Activated T-cell treated with anti-CD3 and anti-CD28 coated beads, Interleukin-2, amount 50 U/mL, for 48 hours (primary cell): ENCODE measurements at regions not wholly inside any gene's neighbourhood (a gene's known extent, or its start where the extent isn't known, plus 50 kb on each side); places are given as distances from the start of the nearest gene placed in this dataset.
"Not testable (repeated sequence)": the region's sequence is repeated elsewhere in the genome, so short reads cannot be mapped to it uniquely, and the experiment has no call there.

Experiments
- DNase-seq, 2 experiments: peaks; one replicate each; pipeline ENCODE4 v3.0.0-alpha.2; 2020

- DNase-seq: no peak
Measured at GRCh38 chr11:115605871-115606497, 101.8 kb upstream of the CADM1 start.

DNA sequence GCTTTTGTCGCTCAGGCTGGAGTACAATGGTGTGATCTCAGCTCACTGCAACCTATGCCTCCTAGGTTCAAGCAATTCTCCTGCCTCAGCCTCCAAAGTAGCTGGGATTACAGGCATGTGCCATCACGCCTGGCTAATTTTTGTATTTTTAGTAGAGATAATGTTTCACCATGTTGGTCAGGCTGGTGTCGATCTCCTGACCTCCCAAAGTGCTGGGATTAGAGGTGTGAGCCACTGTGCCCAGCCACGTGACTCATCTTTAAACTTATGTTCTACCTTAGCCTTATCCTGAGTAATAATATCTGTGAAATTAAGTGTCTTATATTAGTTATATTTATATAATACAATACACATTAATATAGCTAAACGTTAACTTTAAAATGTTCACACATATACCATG, 101.2 kb upstream of the CADM1 start:
- not testable (repeated sequence) for DNase-seq

DNA sequence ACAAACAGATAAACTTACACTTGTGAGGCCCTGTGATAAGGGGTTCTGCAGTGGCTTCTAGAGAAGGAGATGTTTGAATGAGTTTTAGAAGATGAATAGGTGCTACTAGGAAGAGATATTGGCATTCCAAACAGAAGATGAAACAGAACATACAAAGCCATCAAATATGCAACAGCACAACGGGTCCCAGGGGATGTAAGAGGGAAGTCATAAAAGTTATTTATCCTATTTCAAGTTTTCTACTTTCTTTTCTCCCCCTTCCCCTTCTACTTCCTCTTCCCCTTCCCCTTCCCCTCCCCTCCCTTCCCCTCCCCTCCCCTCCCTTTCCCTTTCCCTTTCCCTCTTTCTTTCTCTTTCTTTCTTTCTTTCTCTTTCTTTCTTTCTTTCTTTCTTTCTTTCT, 94.9 kb upstream of the CADM1 start:
- no peak for DNase-seq

- DNase-seq: no peak
Measured at GRCh38 chr11:115598257-115598901, 94.2 kb upstream of the CADM1 start.

DNA sequence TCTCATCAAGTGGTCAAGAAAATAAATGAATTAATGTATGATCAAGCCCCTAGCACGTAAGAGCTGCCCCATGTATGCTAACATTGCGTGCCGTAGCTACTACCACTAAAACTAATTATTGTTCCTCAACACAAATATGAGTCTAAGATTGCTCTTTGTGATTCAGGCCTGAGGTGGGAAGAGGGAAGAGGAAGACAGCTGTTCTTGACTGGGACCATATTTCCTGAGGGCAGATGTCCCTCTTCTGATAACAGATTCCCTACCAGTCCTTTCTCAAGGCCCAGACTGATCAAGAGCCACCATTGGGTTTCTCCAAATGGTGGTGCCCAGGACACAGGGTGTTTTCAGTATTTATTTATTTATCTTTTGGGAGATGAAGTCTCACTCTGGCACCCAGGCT, 87.2 kb upstream of the CADM1 start:
- DNase-seq: no peak

DNA sequence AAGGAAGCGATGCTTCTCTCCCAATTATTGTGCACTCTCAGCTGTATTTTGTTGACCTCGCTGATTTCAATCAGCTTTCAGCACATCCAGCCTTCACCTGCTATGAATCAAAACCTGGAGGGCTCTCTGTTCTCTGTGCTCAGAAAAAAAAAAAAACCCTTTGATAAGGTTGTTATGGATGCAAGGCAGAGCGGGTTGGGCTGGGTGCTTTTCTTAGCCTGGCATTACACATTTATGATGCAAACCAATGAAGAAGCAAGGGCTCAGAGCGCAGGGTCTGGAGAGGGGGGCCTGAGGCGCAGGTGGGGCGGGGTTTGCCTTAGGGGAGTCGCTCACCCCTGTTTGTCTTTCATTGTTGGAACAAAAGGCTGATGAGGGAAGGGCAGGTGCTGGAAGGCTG, 86.0 kb upstream of the CADM1 start:
- DNase-seq: no peak

DNA sequence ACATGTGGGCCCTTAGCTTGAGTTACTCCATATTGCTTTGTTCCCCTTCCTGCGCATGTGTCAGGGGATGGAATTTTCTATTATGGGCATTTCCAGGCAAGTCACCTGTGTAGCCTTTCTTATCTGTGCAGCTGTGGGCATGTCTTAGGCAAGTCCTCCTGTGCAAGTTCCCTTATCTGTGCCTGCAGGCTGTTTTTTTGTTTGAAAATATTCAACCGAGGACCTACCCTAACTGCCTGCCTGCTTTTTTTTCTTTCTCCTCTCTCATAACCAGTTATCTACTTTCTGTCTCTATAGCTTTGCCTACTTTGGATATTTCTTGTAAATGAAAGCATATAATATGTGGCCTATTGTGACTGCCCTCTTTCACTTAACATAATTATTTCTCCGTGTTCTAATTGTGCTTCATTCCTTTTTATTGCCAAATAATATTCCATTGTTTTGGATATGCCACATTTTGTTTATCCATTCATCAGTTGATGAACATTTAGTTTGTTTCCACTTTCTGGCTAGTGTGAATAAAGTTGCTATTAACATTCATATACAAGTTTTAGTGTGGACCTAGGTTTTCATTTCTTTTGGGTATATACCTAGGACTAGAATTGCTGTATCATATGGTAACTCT, 83.6 kb upstream of the CADM1 start:
- DNase-seq: no peak

DNA sequence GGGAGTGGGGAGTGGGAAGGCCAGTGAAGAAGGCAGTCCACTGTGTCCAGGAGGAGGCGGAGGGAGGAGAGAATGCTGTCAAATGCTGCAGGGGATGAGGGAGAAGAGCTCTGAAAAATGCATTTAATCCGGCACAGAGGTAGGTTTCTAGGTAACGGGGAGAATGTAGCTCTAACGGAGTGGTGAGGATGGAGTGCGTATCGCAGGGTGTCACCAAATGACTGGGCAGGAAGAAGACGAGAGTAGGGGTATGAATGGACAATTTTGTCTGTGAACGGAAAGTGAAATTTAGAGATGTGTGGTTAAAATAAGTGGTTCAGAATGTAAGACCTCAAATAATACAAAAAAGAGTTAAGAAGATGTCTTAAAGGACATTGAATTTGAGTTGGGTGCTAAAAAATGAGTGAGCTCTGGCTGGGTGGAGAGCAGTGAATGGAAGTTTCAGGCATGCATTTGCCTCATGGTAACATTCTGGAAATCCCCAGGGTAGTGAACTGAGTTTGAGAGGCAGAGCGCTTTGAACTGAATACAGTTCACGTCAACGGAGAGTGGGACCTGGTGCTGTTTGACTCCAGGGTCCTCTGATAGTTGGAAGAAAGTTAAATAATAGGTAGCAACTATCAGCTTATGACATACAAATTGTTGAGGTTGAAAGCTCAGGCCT, 81.3 kb upstream of the CADM1 start:
- no peak for DNase-seq

DNA sequence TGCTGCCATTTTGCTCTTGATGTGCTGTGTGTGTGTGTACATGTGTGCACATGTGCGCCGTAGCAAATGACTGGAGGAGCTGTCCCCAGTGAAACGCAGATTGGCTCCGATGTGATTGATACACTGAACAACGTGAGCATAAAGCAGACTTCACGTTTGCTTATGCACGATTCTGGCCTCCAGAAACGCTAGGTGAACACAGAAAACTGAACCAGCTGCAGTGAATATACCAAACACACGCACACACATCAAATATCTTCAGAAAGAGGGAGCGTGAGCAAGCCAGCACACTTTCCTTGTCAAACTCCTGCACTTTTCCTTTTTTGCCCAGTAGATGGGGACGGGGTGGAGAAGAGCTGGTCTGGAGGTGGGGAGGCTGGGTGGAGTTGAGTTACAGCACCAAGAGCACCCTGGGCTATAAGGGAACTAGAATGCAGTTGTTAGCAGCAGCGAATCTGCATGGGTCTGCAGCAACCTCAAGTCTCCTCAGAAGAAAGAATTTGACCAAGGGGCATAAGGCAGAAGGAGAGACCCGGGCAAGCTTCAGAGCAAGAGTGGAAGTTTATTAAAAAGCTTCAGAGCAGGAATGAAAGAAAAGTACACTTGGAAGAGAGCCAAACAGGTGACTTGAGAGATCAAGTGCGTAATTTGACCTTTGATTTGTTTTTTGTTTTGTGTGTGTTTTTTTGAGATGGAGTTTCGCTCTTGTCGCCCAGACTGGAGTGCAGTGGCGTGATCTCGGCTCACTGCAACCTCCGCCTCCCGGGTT, 77.8 kb upstream of the CADM1 start:
- DNase-seq: no peak

DNA sequence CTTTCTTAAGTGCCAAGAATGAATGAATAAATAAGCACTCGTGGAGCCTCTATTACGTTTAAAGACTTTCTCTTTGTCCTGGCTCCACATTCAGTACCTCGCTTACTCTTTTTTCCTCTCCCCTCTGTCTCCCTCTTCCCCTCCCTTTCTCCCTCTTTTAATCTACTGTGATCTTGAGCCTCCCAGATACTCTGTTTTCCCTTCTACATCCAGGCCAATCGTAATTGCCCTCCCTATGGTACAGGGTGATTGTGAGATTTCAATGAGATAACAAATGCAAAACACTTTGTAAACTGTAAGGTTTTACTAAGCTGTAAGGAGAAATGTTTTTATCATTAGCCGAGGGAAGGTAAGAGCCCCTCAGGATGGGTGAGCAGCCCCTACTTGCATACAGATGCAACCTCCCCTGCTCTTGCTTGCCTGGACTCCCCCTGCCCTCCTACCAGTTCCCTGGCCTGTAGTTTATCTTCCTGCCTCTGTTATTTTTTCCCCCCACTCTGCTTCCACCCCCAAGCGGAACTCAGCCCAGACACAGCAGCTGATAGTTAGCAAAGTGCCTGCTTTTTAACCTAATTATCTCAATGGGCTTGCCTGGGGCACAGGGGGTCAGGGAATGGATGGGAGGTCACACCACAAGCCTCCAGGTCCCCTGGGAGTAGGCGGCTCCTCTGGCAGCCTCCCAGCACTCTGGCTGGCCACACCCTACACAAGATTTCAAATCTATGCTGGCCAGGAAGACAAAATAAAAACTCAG, 76.9 kb upstream of the CADM1 start:
- no peak for DNase-seq

DNA sequence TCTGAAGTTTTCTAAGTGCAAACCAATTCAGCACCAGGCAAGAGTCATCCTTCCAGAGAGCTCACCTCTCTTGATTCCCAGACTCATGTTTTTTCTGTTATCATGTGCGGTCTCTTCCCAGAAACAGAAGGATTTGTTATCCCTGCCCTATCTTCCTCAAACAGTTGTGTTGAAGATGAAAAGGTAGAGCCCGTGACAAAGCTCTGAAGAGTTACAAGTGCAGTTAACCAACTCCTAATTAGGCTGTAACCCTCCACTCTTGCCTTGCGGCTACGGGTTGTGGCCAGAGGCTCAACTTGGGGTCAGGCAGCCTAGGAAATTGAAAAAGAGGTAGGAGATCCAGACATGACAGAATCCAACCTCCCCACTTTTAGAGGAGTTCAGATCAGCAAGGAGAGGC, 76.2 kb upstream of the CADM1 start:
- no peak for DNase-seq

DNA sequence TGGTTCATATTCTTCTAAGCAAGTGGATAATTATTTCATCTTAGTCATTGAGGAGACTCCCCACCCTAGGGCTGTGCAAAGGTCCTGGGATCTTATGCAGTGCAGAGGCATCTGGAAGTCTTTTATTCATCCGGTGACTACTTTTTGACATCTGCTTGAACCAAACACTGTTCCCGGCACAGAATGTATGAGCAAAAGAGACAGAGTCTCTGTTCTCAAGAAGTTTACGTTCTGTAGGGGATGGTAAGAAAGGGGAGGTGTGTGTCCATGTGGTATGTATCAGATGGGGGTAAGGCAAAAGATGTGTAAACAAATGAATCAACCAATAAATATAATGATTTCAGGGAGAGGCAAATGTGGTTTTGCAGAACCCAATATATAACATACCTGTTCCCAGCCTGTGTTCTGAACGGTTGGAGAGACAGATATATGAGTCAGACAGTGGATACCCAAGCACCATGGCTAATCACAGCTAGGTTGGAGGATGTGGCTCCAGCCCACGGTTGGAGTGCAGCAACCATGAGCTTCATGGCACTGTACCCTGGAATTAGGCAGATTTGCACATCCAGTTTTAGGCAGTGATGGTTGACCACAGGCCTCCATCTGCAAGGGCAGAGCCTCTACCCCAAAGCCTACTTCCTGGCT, 75.1 kb upstream of the CADM1 start:
- no peak for DNase-seq

DNA sequence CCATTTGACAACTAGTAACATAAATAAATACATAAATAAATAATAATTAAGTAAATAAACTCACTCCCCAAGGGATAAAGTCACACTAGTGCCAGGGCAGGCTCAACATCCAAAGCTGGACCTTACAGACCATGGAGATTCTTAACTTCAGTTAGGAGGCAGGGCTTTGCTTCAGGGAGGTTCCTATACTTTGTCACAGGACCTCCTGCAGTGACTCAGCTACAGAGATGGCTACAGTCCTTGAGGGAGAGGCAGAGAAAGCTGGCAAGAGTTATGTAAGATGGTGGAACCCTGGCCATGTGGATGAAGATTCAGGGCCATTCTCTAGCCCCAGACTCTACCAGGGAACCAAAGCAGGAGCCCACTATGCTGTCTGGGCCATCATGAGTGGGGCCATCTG, 74.1 kb upstream of the CADM1 start:
- no peak for DNase-seq

DNA sequence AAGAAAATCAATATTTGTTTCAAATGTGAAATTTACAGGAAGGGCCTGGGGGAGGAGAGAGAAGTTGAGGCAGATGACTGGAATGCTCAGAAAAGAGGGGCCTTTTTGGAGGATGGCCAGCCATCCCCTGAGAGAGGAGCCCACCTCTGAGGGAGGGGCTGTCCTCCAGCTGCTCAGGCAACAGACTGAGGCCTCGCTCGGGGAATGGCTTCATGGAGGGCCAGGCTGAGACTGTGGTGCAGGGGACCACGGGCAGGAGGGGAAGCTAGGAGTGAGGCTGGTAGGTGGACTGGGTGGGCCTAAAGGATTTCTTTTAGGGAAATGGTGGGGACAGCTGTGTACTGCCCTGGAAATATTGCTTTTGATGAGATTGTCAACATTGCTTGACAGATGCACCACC, 73.5 kb upstream of the CADM1 start:
- DNase-seq: no peak

DNA sequence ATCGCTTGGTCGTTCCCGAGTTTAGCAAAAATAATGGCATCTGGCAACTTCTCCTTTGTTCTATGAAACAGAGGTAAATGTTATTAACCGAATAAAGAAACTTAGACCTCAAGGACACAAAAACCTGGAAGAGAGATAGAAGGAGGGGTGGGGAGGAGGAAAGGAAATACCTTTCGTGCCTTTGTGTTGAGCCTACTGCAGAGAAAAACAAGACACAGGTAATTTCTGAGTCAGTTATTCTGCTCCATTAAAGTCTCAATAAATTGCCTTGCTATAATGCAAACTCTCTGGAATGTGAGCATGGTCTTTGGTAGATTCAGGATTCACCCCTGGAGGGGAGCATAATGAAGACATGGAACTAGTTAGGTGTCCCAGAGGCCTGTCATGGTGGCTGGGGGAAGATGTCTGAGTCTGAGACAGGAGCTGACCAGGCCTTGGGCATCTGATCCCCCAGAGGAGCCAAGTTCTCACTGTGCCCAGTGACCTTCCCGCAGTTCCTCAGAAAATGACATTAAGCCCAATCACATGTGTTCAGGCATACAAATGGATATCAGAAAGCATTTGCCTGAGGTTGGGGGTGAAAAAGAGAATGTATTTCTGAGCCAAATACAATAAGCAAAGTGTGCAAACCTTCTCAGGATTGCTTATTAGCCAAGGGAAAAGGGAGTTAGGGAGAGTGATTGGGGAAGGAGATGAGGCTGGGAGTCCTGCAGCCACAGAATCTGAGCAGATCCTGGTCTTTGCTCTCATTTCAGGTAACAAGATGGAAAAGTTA, 72.6 kb upstream of the CADM1 start:
- DNase-seq: no peak

DNA sequence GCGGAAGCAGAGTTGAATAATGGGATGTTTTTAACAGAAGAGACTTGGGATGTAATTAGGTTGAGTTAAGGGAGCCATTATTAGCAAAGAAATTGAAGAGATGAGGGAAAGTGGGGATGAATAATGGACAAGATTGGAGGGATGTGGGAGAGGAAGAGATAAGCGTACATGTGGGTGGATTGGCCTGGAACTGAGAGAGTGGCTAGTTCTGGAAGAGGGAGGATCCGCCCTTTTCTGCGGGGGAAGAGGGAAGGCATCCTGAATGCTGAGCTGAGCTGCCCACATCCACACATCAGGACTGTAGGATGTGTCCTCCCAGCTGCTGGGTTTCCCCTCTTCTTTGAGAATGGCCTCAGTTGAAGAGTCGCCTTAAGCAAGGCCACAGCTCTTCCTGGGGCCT, 68.3 kb upstream of the CADM1 start:
- DNase-seq: no peak

DNA sequence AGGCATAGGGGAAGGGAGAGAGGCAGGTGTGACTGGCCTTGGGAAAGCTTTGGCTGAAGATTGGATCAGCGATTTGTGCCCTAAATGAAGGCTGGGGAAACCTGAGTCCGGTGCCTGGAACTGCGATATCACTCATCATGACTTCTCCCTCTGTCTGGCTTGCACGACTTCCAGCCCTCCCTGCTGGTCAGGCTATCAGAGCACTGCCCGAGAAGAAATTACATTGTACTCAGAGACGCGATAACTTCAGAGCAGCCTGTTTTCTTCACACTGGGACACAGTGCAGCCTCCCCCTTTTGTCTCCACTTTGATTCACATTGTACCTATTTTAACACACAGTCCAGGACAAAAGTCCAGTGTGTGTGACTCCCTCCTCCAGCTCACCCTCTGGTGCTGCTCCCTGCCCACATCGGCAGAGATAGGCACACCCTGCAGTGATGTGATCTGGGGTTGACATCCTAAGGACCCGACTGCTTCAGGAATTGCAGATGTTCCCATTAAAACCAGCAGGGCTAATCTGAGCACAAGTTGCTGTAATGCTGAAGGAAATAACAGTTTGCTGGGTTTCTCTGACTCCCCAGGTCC, 62.1 kb upstream of the CADM1 start:
- DNase-seq: no peak

- DNase-seq: no peak
Measured at GRCh38 chr11:115564851-115565250, 60.6 kb upstream of the CADM1 start.

DNA sequence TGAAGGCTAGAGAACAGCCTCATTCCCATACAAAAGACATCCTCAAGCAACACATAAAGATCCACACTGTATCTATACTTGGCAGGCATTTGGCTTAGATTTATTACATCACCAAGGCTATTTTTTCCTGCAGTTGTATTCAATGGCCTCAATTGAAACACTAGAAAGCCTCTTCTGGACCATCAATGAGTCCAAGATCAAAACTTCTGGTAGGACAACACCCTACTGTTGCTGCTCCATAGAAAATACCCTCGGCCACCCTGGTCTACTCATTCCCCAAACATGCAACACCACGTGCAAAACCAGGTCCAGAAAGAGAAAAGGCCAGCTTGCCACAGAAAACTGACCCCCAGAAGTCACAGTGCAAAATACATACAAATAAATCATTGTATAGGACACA, 56.9 kb upstream of the CADM1 start:
- DNase-seq: no peak

DNA sequence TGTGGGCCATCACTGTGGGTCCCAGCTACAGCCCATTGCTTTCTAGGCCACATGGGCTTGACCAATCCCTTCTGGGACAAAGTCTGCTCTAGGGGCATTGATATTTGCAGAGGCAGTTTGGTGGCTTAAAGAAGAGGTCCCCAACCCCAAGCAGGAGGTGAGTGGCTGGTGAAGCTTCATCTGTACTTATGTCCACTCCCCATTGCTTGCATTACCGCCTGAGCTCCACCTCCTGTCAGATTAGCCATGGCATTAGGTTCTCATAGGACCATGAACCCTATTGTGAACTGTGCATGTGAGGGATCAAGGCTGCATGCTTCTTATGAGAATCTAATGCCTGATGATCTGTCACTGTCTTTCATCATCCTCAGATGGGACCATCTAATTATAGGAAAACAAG, 54.4 kb upstream of the CADM1 start:
- no peak for DNase-seq

GRCh38 chr11:115557681-115558080, 53.5 kb upstream of the CADM1 start:
- DNase-seq: no peak
